ENCODE measurements at regions not wholly inside any gene's neighbourhood (a gene's known extent, or its start where the extent isn't known, plus 50 kb on each side); places are given as distances from the start of the nearest gene placed in this dataset.

GRCh38 chr10:128661404-128662197 lies 535.4 kb upstream of the MKI67 start:
- TF ChIP-seq REST (IDR thresholded peaks at IDR 0.05; ENCODE audit: insufficient read depth in 1 of 2, low read depth in 2 of 2, low read length in 2 of 2) = no peak
- no peak for TF ChIP-seq SIN3A (IDR thresholded peaks at IDR 0.05; ENCODE audit: borderline replicate concordance, insufficient read depth, low read length)

Data from PFSK-1 (cell line).